HG03097 (cell line): ENCODE measurements at regions not wholly inside any gene's neighbourhood (a gene's known extent, or its start where the extent isn't known, plus 50 kb on each side); places are given as distances from the start of the nearest gene placed in this dataset.

Source experiments
- ATAC-seq: cut with Tn5 transposase; IDR thresholded peaks from one replicate; pipeline ENCODE4 v1.9.1; 2021; ENCODE audit not compliant: unreplicated experiment, low FRiP score

GRCh38 chr2:19568809-19569208 lies 210.4 kb upstream of the OSR1 start:
- no peak for ATAC-seq

GRCh38 chr2:19560785-19561184 lies 202.4 kb upstream of the OSR1 start:
- no peak for ATAC-seq

DNA sequence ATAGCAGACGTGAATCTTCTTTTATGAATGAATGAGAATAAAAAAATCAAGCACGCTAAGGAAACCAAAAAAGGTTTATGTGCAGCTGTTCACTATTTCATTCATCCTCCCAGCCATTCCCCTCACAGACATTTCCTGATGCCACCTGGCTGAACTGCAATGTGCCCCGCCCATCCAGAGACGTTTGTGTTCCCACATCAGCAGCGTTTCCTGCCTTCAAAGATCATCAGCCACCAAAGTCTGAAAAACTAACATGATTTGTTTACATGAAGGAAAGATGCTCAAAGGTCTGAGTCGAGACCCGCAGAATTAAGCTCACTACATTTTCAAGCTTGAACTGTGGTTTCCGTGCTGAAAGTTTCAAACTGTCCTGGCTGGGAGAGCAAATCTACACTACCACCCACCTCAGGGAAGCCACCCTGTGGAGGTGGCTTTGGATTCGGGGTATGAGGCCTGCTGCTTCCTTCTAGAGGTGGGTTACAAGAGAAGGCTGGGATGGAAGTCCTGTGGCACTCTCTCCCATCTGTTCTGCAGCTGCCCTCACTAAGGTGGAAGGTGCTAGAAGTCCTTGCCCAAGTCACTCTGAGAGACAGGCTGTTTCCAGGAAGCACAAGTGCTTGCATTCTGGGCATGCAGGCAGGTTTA lies 201.3 kb upstream of the OSR1 start:
- ATAC-seq, result no peak

DNA sequence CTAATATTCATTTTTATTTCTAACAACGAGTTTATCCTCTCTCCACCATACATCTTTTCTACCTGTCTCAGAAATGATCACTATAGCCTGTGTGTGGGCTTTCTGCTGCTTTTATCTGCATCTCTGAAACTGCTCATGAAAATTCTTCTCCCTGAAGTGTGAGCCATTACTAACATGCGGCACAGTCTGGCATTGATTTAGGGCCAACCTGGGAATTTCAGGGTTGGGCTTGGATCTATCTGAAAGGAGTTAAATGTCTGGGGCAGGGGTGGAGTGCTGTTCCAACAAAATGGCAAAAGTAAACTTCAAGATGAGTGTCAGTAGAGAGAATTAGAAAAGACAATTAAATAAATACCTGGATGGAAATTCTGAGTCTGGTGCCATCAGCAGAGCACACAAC lies 198.2 kb upstream of the OSR1 start:
- ATAC-seq, result no peak

DNA sequence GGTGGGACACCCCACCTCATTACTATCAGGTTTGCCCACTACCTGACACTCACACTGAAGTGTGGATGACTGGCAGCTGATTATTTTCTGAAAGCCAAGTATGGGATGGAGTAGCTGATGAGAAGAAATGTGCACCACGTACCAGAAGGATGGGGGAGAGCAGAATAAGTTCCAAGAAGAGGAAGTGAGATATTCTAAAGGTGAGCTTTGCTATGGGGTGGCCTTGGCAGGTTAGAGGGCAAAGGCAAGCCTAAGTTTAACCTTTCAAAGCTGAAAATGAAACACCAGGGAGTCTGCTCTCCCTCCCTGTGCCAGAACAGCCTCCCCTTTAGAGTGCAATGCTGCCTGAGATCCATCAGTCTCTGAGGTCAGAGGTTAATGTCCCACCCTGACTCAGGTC lies 196.1 kb upstream of the OSR1 start:
- ATAC-seq, result no peak

- no peak for ATAC-seq
Observed at GRCh38 chr2:19552270-19552669, 193.8 kb upstream of the OSR1 start.

DNA sequence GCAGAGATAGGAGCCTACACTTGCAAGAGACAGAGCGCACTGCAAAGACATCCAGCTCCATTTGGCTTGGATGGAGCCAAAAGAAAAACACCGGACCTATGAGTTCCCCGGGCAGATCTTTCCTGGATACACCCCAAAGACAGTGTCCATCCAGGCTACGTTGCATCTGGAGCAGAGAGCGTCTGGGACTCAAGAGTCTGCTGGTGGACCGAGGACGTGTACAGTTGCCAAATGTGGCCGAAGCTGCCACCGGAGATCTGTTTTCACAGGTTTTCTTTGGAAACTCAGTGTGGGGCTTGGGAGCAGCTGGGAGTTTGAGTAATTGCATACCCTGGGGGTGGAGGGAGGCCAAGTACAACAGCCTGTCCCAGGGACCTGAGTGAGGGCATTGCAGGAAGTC lies 192.3 kb upstream of the OSR1 start:
- no peak for ATAC-seq

- ATAC-seq, result no peak
Observed at GRCh38 chr2:19549821-19550220, 191.4 kb upstream of the OSR1 start.

GRCh38 chr2:19548116-19548515 lies 189.7 kb upstream of the OSR1 start:
- ATAC-seq, result no peak

DNA sequence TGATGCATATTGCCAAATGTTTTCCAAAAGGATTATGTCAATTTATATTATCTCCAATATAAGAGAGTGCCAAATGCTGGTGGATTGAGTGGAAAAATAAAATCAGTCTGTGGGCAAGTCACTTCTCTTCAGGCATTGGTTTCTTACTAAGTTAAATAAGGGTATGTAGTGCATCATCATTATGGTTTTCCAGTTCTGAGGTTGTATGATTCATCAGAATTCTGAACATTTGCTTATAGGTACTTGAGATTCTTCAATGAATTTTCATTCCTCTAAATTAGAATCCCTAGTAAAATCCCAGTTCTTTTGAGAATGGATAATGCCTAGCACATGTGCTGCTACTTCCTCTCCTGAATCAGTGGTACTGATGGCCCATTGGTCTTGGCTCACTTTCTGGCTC lies 188.9 kb upstream of the OSR1 start:
- ATAC-seq, result no peak

DNA sequence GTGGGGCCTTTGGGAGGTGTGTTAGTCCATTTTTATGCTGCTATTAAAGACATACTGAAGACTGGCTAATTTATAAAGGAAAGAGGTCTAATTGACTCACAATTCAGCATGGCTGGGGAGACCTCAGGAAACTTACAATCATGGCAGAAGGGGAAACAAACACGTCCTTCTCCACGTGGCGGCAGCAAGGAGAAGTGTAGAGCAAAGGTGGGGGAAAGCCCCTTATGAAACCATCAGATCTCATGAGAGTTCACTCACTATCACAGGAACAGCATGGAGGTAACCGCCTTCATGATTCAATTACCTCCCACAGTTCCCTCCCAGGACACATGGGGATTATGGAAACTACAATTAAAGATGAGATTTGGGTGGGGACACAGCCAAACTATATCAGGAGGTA lies 187.1 kb upstream of the OSR1 start:
- no peak for ATAC-seq

DNA sequence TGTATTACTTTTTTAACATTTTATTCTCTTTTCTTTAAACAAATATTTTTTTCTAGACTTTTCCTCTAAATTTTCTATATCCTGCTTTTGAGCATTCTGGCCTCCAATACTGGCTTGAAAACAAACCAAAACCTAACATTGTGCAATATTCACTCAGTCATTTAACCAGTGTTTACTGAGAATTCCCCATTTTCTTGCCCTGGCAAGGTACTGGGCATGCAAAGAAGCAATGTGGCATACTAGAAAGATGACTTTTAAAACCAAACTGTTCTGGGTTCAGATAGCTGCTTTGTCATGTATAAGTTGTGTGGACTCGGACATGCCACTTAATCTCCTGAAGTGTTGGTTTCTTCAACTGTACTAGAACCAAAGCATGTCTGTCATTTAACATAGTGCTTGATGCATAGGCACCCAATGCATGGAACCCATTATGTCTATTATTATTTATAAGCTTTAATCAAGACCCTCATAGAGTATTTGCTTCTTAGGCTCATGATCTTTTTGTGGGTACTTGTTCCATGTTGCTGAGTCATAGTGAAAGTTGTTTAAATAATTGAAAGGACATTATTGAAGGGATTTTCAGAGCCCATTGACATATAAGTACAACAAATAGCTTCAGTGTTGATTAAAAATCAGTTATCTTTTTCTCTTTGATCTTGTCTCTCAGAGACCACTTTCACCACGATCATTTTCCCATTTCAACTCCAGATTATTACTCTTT lies 185.4 kb upstream of the OSR1 start:
- no peak for ATAC-seq

GRCh38 chr2:19542796-19543662 lies 184.6 kb upstream of the OSR1 start:
- no peak for ATAC-seq

DNA sequence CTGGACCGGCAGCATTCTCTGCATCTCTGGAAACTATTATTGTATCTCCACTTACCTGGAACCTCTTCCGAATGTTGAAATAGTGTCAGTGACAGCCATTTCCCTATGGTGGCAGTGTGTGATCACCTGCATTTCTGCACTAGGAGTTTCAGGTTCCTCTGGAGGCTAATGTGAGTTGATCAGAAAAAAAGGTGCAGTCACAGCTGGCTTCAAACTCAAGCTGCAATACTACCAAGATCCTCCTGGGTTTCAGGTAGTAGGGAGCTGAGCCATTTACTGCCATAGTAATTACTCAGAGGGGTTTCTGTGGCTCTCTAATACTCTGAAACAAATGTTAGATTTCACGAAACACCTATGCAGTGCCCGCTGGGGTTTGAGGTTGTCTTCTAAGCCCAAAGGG lies 183.5 kb upstream of the OSR1 start:
- no peak for ATAC-seq

GRCh38 chr2:19540739-19541525 lies 182.5 kb upstream of the OSR1 start:
- no peak for ATAC-seq

- no peak for ATAC-seq
Observed at GRCh38 chr2:19538411-19538963, 180.1 kb upstream of the OSR1 start.

- ATAC-seq, result no peak
Observed at GRCh38 chr2:19536136-19536535, 177.7 kb upstream of the OSR1 start.

DNA sequence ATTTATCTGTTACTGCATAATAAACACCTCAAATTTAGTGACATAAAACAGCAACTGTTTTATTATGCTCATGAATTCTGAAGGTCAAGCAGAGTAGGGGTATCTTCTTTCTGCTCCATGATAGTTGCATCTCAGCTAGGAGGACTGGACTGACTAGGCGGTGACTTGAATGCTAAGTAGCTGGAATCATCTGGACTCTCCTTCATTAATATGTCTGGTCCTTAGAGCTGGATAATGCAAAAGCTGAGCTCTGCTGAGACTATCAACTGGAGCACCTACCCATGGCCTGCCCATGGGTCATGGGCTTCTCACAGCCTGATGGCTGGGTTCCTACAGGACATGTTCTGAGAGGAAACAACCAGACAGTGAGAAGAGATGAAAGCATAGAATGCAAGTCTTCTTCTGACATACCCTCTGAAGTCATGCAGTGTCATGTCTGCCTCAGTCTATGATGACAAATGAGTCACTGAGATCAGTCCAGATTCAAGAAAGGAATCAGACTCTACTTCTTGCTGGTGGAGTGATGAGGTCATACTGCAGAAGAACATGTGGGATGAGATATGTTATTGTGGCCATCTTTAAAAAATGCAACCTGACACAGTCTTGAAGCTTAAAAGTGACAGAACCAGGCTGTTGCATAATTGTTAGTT lies 174.2 kb upstream of the OSR1 start:
- no peak for ATAC-seq

- no peak for ATAC-seq
Observed at GRCh38 chr2:19529677-19530076, 171.3 kb upstream of the OSR1 start.

DNA sequence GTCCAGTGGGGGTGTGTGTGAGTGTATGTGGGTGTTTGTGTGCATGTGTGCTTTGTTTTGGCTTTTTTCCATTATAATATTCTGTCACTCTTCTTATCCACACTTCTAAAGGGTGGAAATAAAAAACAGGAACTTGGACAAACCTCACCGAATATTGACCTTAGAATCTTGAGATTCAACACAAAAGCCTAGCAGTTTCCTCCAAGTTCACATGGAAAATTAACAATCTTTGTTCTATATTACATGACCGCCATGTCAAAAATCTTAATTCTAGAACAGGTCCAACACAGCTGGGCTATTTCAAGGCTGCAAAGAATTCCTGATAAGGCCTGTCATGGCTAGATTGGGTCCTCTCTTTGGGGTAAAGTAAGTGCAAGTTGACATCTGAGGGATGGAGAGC lies 169.3 kb upstream of the OSR1 start:
- no peak for ATAC-seq
